ENCODE measurements at regions not wholly inside any gene's neighbourhood (a gene's known extent, or its start where the extent isn't known, plus 50 kb on each side); places are given as distances from the start of the nearest gene placed in this dataset.

- TF ChIP-seq, protein P1, sequence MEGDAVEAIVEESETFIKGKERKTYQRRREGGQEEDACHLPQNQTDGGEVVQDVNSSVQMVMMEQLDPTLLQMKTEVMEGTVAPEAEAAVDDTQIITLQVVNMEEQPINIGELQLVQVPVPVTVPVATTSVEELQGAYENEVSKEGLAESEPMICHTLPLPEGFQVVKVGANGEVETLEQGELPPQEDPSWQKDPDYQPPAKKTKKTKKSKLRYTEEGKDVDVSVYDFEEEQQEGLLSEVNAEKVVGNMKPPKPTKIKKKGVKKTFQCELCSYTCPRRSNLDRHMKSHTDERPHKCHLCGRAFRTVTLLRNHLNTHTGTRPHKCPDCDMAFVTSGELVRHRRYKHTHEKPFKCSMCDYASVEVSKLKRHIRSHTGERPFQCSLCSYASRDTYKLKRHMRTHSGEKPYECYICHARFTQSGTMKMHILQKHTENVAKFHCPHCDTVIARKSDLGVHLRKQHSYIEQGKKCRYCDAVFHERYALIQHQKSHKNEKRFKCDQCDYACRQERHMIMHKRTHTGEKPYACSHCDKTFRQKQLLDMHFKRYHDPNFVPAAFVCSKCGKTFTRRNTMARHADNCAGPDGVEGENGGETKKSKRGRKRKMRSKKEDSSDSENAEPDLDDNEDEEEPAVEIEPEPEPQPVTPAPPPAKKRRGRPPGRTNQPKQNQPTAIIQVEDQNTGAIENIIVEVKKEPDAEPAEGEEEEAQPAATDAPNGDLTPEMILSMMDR (IDR thresholded peaks at IDR 0.05; ENCODE audit: low read depth, low read length, poor library complexity, severe bottlenecking) = no peak
- no peak for TF ChIP-seq EZH2phosphoT487 (IDR thresholded peaks at IDR 0.05; ENCODE audit: borderline replicate concordance, low read length)
These were observed 182.7 kb upstream of the HHIP start for GRCh38 chr4:144463236-144463635.

All from DOHH2 (cell line).